OCI-LY1 (cell line): ENCODE measurements at regions not wholly inside any gene's neighbourhood (a gene's known extent, or its start where the extent isn't known, plus 50 kb on each side); places are given as distances from the start of the nearest gene placed in this dataset.
A peak's percentile ranks its signal among the peaks of the same experiment; 100 is the strongest.
"Not testable (repeated sequence)": the region's sequence is repeated elsewhere in the genome, so short reads cannot be mapped to it uniquely, and the experiment has no call there.

Experiments
- H2AFZ ChIP-seq: fragments of 200-600 bp; sonication (generic), shearing (Covaris generic); 2 replicates; pipeline ENCODE4 v1.6.0; 2014; ENCODE audit warnings: antibody characterized with exemption, mild to moderate bottlenecking, low read length
- H3F3A ChIP-seq: fragments of 200-600 bp; sonication (generic), shearing (Covaris generic); 2 replicates; pipeline ENCODE4 v1.6.0; 2014; ENCODE audit warnings: mild to moderate bottlenecking, antibody characterized with exemption, low read length, moderate library complexity; ENCODE audit not compliant: insufficient read depth
- H3K27ac ChIP-seq: fragments of 200-600 bp; sonication (generic); 2 replicates; pipeline ENCODE4 v1.5.1; 2014; ENCODE audit warnings: low read length, mixed run types, mild to moderate bottlenecking, low read depth; ENCODE audit not compliant: poor library complexity, severe bottlenecking
- H3K27me3 ChIP-seq: fragments of 200-600 bp; sonication (generic); 2 replicates; pipeline ENCODE4 v1.6.0; 2014; ENCODE audit warnings: antibody characterized with exemption, mild to moderate bottlenecking, low read length, moderate library complexity; ENCODE audit not compliant: insufficient read depth
- H3K36me3 ChIP-seq: fragments of 200-600 bp; sonication (generic); 2 replicates; pipeline ENCODE4 v1.6.1; 2014; ENCODE audit warnings: mild to moderate bottlenecking, antibody characterized with exemption, low read length, moderate library complexity, mixed read lengths; ENCODE audit not compliant: insufficient read depth
- H3K4me1 ChIP-seq: fragments of 200-600 bp; sonication (generic); 2 replicates; pipeline ENCODE4 v1.5.1; 2014; ENCODE audit warnings: mild to moderate bottlenecking, low read length, moderate library complexity; ENCODE audit not compliant: insufficient read depth, severe bottlenecking
- H3K4me2 ChIP-seq: fragments of 200-600 bp; sonication (generic), shearing (Covaris generic); 2 replicates; pipeline ENCODE4 v1.6.1; 2014; ENCODE audit warnings: low read length
- H3K4me3 ChIP-seq: fragments of 200-600 bp; sonication (generic); 2 replicates; pipeline ENCODE4 v1.5.1; 2014; ENCODE audit warnings: low read length, low read depth, mild to moderate bottlenecking, mixed read lengths; ENCODE audit not compliant: poor library complexity, severe bottlenecking
- H3K79me2 ChIP-seq: fragments of 200-600 bp; shearing (Covaris generic); 2 replicates; pipeline ENCODE4 v1.6.1; 2016; ENCODE audit warnings: mixed run types, low read length, mixed read lengths; ENCODE audit not compliant: insufficient read depth
- H3K9ac ChIP-seq: fragments of 200-600 bp; sonication (generic), shearing (Covaris generic); 2 replicates; pipeline ENCODE4 v1.6.1; 2014; ENCODE audit warnings: mild to moderate bottlenecking, low read length, mixed read lengths
- H3K9me2 ChIP-seq: fragments of 200-600 bp; sonication (generic), shearing (Covaris generic); 2 replicates; pipeline ENCODE4 v1.6.1; 2014; ENCODE audit warnings: low read depth, mild to moderate bottlenecking, low read length, mixed read lengths
- H3K9me3 ChIP-seq: fragments of 200-600 bp; shearing (Covaris generic); 2 replicates; pipeline ENCODE4 v1.6.1; 2014; ENCODE audit warnings: low read length, mixed read lengths
- H4K20me1 ChIP-seq: fragments of 200-600 bp; sonication (generic), shearing (Covaris generic); 2 replicates; pipeline ENCODE4 v1.6.0; 2016; ENCODE audit warnings: mild to moderate bottlenecking, low read length; ENCODE audit not compliant: insufficient read depth
- EZH2 ChIP-seq: fragments of 200-600 bp; sonication (generic), shearing (Covaris generic); IDR thresholded peaks from 2 replicates; pipeline ENCODE4 v1.8.0; 2017; ENCODE audit warnings: borderline replicate concordance, mixed run types, mild to moderate bottlenecking, antibody characterized with exemption, low read length, moderate library complexity, mixed read lengths
- TF ChIP-seq, protein P1 (sequence below): fragments of 200-600 bp; sonication (generic), shearing (Covaris generic); IDR thresholded peaks from 2 replicates; pipeline ENCODE4 v1.5.1; 2017; ENCODE audit warnings: mild to moderate bottlenecking, antibody characterized with exemption, low read length, moderate library complexity, mixed read lengths

DNA sequence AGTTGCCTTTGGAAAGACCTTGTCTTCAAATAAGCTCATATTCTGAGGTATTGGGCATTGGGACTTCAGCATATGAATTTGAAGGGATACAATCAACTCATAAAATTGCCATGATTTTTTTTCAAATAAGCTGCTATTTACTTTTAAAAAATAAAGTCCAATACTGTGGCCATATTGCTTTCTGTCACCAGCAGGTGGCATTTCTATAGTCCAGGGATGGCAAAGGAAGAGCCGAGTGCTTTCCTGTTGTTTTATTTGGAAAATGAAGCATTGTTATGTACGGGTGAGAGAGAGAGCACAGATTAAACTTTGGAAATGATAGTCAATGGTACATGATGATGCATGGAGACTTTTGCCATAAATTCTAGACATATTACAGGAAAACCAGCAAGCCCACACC lies 104.1 kb upstream of the DPP6 start:
- Histone ChIP-seq H3K4me3 (no peak overlapping the region), H3K27ac (no peak overlapping the region), H3K27me3 (no peaks in the 10 kb centered on the region), H3K36me3 (no peaks in the 10 kb centered on the region), H4K20me1 (no peaks in the 10 kb centered on the region), H3K4me2 (no peak overlapping the region), H3K9ac (no peak overlapping the region), H3K9me3 (no peaks in the 10 kb centered on the region), H3K79me2 (no peaks in the 10 kb centered on the region), H3F3A (no peaks in the 10 kb centered on the region), H3K4me1 (no peaks in the 10 kb centered on the region), H2AFZ (no peak overlapping the region), H3K9me2 (no peaks in the 10 kb centered on the region)
- TF ChIP-seq, protein P1, sequence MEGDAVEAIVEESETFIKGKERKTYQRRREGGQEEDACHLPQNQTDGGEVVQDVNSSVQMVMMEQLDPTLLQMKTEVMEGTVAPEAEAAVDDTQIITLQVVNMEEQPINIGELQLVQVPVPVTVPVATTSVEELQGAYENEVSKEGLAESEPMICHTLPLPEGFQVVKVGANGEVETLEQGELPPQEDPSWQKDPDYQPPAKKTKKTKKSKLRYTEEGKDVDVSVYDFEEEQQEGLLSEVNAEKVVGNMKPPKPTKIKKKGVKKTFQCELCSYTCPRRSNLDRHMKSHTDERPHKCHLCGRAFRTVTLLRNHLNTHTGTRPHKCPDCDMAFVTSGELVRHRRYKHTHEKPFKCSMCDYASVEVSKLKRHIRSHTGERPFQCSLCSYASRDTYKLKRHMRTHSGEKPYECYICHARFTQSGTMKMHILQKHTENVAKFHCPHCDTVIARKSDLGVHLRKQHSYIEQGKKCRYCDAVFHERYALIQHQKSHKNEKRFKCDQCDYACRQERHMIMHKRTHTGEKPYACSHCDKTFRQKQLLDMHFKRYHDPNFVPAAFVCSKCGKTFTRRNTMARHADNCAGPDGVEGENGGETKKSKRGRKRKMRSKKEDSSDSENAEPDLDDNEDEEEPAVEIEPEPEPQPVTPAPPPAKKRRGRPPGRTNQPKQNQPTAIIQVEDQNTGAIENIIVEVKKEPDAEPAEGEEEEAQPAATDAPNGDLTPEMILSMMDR = peak; percentile 21; the same call in 1 of the 2 replicates
- no peak for TF ChIP-seq EZH2

DNA sequence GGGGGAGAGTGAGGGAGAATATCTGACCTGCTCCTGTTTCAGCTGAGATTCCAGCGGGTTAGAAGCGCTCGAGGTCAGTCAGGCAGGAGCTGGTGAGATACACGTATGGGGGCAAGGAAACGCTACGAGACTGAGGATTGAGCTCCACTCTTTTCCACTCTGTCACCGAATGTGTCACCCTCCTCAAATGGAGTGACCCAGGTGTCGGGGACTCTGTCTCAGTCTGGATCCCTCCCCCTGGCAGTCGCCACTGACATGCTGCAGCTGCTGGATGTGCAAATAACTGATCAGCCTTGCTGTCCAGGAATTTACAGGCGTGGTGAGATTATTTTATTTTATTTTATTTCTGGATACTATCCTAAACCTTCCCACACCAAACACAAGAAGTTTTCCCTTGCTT lies 100.9 kb upstream of the DPP6 start:
- Histone ChIP-seq H3K4me2 (no peak overlapping the region), H3K9me2 (no peaks in the 10 kb centered on the region), H3K4me1 (no peaks in the 10 kb centered on the region)

DNA sequence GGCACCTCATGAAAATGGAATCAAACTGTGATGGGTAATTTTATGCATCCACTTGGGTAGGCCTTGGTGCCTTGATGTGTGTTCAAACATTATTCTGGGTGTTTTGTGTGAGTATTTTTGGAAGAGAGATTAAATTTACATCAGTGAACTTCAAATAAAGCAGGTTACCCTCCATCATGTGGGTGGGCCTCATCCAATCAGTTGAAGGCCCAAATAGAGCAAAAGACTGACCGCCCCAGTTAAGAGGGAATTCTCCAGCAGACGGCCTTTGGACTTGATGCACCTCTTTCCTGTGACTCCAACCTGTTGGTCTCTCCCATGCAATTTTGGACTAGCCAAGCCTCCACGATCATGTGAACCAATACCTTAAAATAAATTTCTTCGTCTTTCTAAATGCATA lies 97.7 kb upstream of the DPP6 start:
- H3K9me3 ChIP-seq = no peaks in the 10 kb centered on the region
- no peaks in the 10 kb centered on the region for H3K4me1 ChIP-seq
- H4K20me1 ChIP-seq = no peaks in the 10 kb centered on the region
- no peaks in the 10 kb centered on the region for H3K9me2 ChIP-seq
- no peaks in the 10 kb centered on the region for H3K36me3 ChIP-seq
- no peak overlapping the region for H2AFZ ChIP-seq
- no peaks in the 10 kb centered on the region; the same call in 1 of the 2 replicates for H3K27me3 ChIP-seq
- H3K9ac ChIP-seq = no peak overlapping the region
- no peak overlapping the region for H3K27ac ChIP-seq
- no peak overlapping the region for H3K4me3 ChIP-seq
- H3K4me2 ChIP-seq = no peak overlapping the region
- TF ChIP-seq, protein P1 = no peak
- no peak for TF ChIP-seq EZH2
- H3K79me2 ChIP-seq = no peaks in the 10 kb centered on the region
- no peaks in the 10 kb centered on the region for H3F3A ChIP-seq

More for the DNA sequence above, 100.9 kb upstream of the DPP6 start:
- Histone ChIP-seq H4K20me1 (no peaks in the 10 kb centered on the region), H2AFZ (no peak overlapping the region), H3K27ac (no peak overlapping the region), H3K4me3 (no peak overlapping the region), H3K79me2 (no peaks in the 10 kb centered on the region), H3K9me3 (no peaks in the 10 kb centered on the region), H3K9ac (no peak overlapping the region), H3K36me3 (no peaks in the 10 kb centered on the region), H3F3A (no peaks in the 10 kb centered on the region), H3K27me3 (no peaks in the 10 kb centered on the region; the same call in 1 of the 2 replicates)
- no peak for TF ChIP-seq EZH2
- TF ChIP-seq, protein P1 = no peak

DNA sequence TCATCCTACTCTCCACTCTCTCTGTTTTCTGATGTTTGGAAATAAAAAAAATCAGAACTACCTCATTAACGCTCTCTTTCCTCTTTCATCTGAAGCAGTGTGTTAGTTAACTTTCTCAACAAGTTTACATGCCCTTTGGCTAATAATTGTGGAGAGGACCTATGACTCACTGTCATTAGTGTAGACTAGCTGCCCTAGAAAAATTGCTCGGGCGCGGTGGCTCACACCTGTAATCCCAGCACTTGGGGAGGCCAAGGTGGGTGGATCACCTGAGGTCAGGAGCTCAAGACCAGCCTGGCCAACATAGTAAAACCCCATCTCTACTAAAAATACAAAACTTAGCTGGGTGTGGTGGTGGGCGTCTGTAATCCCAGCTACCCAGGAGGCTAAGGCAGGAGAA lies 94.5 kb upstream of the DPP6 start:
- not testable (repeated sequence) for H3K9ac ChIP-seq, H2AFZ ChIP-seq, H3F3A ChIP-seq, H3K4me1 ChIP-seq, H3K27ac ChIP-seq, H4K20me1 ChIP-seq, H3K27me3 ChIP-seq, H3K4me3 ChIP-seq, H3K79me2 ChIP-seq, H3K9me3 ChIP-seq, H3K36me3 ChIP-seq, H3K4me2 ChIP-seq, H3K9me2 ChIP-seq

DNA sequence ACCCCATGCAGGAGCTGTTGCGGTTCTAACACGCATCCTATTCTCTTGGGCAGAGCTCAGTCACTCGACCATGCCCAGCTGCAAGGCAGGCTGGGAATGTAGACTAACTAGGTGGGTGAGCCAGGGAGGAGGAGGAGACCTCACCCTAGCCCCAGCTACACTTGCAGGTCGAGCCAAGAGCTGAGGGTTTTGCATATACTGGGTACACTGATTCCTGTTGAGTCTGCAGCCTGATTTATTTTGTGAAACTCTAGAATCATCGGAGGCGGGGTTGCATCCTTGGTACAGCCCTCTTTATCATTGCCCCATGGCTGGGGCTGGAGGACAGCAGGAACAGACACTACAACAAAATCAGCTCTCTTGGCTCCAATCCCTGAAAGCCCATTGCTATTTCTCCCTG lies 93.8 kb upstream of the DPP6 start:
- H3F3A ChIP-seq, H3K4me2 ChIP-seq, H3K36me3 ChIP-seq, H3K27ac ChIP-seq, H3K79me2 ChIP-seq, H4K20me1 ChIP-seq, H3K9me2 ChIP-seq, H3K9me3 ChIP-seq, H3K4me3 ChIP-seq, H2AFZ ChIP-seq, H3K4me1 ChIP-seq, H3K27me3 ChIP-seq, H3K9ac ChIP-seq: not testable (repeated sequence)

DNA sequence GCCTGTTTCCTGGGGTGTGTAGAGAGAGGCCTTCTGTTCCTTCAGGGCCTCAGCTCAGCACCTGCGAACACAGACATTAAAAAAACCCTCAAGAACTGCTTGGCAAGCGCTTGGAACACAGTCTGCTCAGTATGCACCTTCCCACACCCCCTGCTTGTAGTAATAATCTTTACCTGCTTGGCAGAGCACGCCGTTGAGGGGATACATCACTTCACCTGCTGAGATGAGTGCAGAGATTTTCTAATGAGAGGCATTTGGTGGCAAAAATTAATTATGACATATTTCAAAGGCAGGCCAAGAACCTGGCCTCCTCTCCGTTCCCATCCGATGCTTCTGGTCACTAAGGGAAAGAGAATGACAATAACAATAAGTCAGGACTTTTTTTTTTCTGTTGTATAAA lies 93.4 kb upstream of the DPP6 start:
- not testable (repeated sequence) for H3K9ac ChIP-seq, H3K79me2 ChIP-seq, H4K20me1 ChIP-seq, H3K4me1 ChIP-seq, H3F3A ChIP-seq, H3K27me3 ChIP-seq, H3K27ac ChIP-seq, H2AFZ ChIP-seq, H3K36me3 ChIP-seq, H3K9me2 ChIP-seq, H3K9me3 ChIP-seq, H3K4me2 ChIP-seq, H3K4me3 ChIP-seq
